Activated naive CD8-positive, alpha-beta T cell treated with anti-CD3 and anti-CD28 coated beads for 36 hours (primary cell): ENCODE measurements at regions not wholly inside any gene's neighbourhood (a gene's known extent, or its start where the extent isn't known, plus 50 kb on each side); places are given as distances from the start of the nearest gene placed in this dataset.

Source experiments
- DNase-seq: peaks from one replicate; pipeline ENCODE4 v3.0.0; 2021
- H3K27ac Mint-ChIP-seq: one replicate; pipeline ENCODE4 v1.8.0; 2022; ENCODE audit warnings: mild to moderate bottlenecking, moderate library complexity, mixed read lengths
- H3K27me3 Mint-ChIP-seq: one replicate; pipeline ENCODE4 v1.8.0; 2022; ENCODE audit warnings: mild to moderate bottlenecking, mixed read lengths
- H3K36me3 Mint-ChIP-seq: one replicate; pipeline ENCODE4 v1.8.0; 2021; ENCODE audit warnings: mild to moderate bottlenecking, mixed read lengths
- H3K4me1 Mint-ChIP-seq: one replicate; pipeline ENCODE4 v1.8.0; 2021; ENCODE audit warnings: mixed read lengths
- H3K4me3 Mint-ChIP-seq: one replicate; pipeline ENCODE4 v1.8.0; 2022; ENCODE audit warnings: mild to moderate bottlenecking, moderate library complexity, mixed read lengths
- H3K9me3 Mint-ChIP-seq: one replicate; pipeline ENCODE4 v1.8.0; 2022; ENCODE audit warnings: mixed read lengths

DNA sequence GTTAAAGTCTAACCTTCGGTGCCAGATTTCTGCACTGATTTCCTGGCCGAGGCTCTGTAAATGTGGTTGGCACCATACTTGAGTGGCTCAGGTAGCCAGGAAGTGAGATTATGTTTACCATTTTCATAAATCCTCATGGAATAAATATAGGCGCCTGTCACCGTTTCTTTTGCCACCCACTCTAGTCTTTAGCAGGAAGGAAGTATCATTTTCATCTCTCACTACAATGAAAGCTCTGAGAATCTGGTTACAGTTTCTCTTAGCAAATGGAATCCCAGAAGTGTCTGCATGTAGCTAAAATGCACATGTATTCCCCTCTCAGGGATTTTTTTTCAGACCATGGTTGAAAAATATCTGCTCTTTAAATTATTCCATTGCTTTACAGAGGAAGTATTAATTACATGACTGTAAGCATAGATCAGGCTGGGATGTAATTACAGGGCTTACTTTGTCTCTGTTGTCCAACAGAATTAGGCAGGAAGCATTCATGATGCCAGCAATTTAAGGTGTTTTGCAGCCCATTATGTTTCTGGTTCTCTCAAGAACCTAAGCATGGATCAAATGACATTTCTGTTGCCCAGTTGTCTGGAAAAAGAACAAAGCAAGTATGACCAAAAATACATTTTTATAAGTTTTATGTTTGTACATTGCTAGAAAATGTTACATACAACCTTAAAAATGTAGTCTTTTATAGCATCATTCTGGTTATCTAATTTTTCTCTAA, 221.7 kb upstream of the SPRY2 start:
- Mint-ChIP-seq H3K4me3 (no peak overlapping the region), H3K27me3 (no peaks in the 10 kb centered on the region), H3K36me3 (no peaks in the 10 kb centered on the region), H3K4me1 (peaks cover 6% of the 10 kb centered on the region), H3K9me3 (peaks cover 2% of the 10 kb centered on the region), H3K27ac (no peak overlapping the region)
- no peak for DNase-seq

DNA sequence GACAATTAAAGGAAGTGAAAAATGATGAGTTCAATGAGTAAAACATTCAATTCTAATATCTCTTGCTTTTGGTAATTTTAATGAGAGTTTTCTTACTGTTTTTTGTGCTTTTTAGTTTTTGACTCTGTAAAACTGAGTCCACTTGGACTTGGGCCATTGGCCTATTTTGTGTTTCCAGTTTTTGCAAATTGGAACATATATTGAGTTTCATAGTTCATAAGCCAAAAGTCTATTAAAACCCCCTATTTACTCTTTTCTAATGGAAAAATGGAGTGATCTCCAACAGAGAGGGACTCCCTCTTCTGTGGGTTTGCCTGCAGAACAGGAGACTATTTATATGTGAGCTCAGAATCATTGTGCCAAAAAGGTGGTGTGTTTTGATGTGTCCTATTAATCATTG, 219.7 kb upstream of the SPRY2 start:
- H3K4me3 Mint-ChIP-seq = no peak overlapping the region
- no peaks in the 10 kb centered on the region for H3K36me3 Mint-ChIP-seq
- H3K9me3 Mint-ChIP-seq = peaks cover 2% of the 10 kb centered on the region
- DNase-seq = no peak
- no peak overlapping the region for H3K27ac Mint-ChIP-seq
- H3K4me1 Mint-ChIP-seq = peaks cover 6% of the 10 kb centered on the region
- no peaks in the 10 kb centered on the region for H3K27me3 Mint-ChIP-seq

DNA sequence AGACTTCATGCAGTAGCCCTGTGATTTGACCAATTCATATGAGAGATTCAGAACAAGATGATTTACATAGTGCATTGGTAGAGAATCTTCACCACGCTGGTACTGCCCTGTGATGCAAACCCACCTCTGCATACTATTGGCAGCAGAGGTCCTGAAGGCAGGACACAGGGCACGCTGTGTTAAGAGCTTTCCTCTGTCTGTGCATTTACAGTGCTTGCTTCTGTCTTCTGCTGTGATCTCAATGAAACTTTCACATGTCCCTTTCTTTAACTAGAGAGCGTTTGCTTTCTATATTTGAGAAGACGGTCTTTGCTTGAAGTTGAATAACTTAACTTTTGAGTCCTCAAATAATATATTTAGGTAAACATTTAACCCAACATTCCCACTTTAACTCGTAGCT, 219.0 kb upstream of the SPRY2 start:
- H3K27ac Mint-ChIP-seq = no peak overlapping the region
- no peaks in the 10 kb centered on the region for H3K27me3 Mint-ChIP-seq
- no peaks in the 10 kb centered on the region for H3K36me3 Mint-ChIP-seq
- H3K4me3 Mint-ChIP-seq = no peak overlapping the region
- peaks cover 6% of the 10 kb centered on the region for H3K4me1 Mint-ChIP-seq
- H3K9me3 Mint-ChIP-seq = peaks cover 2% of the 10 kb centered on the region
- DNase-seq = no peak

DNA sequence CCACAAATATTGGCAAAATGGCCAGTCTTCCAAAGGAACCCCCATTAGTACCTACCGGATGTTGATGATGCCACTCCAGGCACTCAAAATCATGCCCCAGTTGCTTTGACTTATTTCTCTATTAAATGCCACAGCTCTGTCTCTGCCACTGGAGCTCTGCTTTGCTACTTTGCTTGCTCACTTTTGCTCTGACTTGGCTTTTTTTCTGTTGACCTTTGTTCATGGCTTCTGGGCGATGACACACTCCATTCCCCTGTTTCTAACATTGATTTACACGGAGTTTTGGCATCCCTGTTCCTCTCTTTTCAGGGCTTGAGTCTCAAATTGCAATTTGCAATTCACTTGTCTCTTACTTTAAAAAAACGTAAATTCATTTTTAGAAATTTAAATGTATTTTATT, 217.1 kb upstream of the SPRY2 start:
- Mint-ChIP-seq H3K4me1 (peaks cover 6% of the 10 kb centered on the region), H3K4me3 (no peak overlapping the region), H3K36me3 (no peaks in the 10 kb centered on the region), H3K27me3 (no peaks in the 10 kb centered on the region), H3K9me3 (peaks cover 2% of the 10 kb centered on the region), H3K27ac (no peak overlapping the region)
- no peak for DNase-seq

DNA sequence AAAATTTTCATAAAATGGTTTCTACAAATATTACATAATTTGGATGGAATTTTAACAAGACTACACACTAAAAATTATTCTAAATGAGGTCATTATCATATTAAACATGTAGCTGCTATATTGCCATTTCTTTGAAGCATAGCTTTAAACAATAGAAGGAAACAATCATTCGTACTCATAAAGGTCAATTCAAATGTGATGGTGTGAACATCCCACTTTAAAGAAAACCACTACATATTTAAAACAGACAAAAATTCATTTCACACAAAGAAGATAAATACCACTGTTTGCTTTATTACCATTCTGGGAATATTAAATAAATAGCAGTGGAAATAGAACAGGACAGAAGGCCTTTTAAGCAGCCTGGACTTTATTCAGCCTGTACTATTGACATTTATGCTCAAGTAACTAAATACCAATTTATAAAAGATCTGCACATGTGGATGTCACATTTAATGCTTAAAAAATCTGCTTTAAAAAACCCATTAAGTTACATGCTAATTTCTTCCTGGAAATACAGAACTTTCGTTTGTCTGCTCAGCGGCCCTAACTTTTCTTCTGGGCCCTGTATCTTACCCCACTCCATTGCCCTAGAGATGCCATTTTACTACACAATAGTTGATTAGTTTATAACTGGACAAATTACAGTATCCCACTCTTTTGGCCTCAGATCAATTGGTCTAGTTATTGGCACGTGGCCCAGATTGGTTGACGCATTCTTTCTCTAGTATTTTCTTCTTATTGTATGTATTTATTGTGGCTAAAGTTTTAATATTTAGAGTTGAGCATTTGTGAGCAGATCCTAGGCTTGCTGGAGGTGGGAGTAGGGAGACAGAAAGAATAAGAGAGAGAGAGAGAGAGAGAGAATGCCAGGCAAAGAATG, 215.1 kb upstream of the SPRY2 start:
- H3K36me3 Mint-ChIP-seq = no peaks in the 10 kb centered on the region
- peaks cover 2% of the 10 kb centered on the region for H3K4me1 Mint-ChIP-seq
- no peak overlapping the region for H3K27ac Mint-ChIP-seq
- peaks cover 2% of the 10 kb centered on the region for H3K9me3 Mint-ChIP-seq
- DNase-seq = no peak
- no peak overlapping the region for H3K4me3 Mint-ChIP-seq
- no peaks in the 10 kb centered on the region for H3K27me3 Mint-ChIP-seq

DNA sequence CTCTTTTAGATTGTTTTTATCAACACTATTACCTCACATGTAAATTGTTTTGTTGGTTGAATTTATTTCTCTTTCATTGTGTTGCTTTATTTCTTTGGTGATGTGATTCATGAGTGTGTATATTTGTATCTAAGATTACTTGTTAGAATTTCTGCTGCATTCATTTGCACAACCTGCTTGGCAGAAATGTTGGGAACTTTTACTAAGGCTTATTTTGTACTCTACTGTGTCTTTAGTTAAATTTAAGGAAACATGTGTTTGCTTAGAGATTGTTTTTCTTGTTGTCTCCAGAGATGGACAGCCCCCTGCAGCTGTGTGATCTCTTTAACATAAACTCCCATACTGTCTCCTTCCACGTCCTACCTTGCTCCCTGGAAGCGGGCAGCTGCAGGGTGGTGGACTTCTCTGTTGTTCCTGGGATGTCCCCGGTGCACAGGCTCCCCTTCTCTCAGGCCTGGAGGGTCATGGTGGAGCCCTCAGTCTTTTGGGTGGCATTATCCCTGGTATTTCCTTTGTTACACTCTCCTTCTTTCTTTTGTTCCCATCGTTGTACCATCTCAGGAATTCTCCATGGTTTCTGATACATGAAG, 212.0 kb upstream of the SPRY2 start:
- Mint-ChIP-seq H3K4me1 (peaks cover 2% of the 10 kb centered on the region), H3K9me3 (no peaks in the 10 kb centered on the region), H3K4me3 (no peak overlapping the region), H3K27ac (no peak overlapping the region), H3K27me3 (peaks cover 4% of the 10 kb centered on the region), H3K36me3 (no peaks in the 10 kb centered on the region)
- DNase-seq = no peak

DNA sequence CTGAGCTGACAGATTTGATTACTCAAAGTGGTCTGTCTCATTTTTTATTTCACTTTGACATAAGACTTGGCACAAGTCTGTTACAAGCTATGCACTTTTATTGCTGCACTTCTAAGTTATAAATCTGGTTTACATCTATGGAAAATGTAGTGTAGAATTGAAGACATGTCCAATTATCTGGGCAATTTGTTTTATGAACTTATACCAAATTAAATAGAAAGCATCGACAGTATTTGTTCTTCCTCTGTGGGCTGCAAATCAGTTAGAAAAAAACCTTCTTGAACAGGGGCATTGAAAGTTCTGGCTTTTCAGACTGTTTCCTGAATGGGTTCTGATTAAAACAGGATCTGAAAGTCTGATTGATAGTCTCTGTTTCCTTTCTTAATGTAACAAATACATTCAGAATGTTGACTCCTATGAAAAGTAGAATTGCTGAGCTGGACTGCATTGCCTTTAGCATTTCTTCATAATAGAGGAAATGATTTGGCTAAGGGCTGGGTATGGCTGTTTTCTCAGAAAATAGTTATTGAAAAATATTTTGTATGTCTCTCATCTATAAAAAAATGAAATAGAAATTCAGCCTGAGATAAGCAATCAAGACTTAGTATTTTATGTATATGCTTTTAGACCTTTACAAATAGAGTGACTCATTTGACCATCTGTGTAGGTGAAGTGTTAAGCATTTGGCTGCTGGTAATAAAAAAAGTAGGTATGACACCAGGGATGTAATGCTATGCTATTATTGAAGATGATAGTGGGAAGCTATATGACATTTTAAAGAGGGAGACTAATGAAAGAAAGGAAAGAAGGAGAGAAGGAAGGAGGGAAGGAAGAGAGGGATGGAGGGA, 210.9 kb upstream of the SPRY2 start:
- H3K27ac Mint-ChIP-seq = no peak overlapping the region
- peaks cover 2% of the 10 kb centered on the region for H3K4me1 Mint-ChIP-seq
- H3K36me3 Mint-ChIP-seq = no peaks in the 10 kb centered on the region
- no peak overlapping the region for H3K4me3 Mint-ChIP-seq
- DNase-seq = no peak
- no peaks in the 10 kb centered on the region for H3K9me3 Mint-ChIP-seq
- H3K27me3 Mint-ChIP-seq = peaks cover 4% of the 10 kb centered on the region

DNA sequence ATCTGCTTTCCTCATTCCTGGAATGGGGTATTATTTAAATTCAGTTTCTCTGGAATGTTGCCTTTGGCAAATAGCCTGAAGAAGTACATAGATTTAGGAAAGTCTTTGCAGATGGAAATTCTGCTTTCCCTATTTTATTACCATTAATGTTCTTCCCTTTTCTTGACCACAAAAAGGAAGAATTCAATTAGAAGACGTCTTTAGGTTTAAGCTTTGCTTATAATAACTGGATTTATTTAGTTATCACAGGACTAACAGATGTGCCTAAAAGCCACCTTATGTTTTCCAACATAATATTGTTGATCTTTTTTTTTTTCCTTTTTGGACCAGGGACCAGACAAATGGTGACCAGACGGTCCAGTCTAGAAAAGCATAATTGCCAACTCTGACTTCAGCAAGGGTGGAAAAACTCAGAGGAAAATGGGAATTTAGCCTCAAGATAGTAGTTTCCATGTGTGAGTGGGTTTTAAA, 210.1 kb upstream of the SPRY2 start:
- no peak for DNase-seq
- no peak overlapping the region for H3K4me3 Mint-ChIP-seq
- H3K36me3 Mint-ChIP-seq = no peaks in the 10 kb centered on the region

DNA sequence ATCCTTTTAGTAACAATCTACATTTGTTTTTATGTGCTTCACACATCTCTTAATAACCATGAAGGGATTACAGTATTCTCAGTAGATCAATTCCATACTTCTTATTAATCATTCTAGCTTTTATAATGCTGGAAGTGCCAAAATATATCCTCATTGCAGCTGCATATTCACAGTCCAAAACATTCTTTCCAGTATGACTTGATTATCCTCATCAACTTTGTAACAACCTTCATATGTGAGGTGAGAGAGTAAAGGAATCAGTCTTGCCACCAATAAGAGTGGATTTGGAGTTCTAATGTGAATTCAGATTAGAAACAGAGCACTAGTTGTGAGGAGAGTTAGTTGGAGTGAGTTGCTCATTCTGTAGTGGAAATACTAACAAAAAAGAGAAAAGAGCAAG, 208.0 kb upstream of the SPRY2 start:
- Mint-ChIP-seq H3K36me3 (no peaks in the 10 kb centered on the region), H3K4me1 (peaks cover 2% of the 10 kb centered on the region), H3K9me3 (no peaks in the 10 kb centered on the region), H3K27me3 (peaks cover 4% of the 10 kb centered on the region), H3K4me3 (no peak overlapping the region), H3K27ac (no peak overlapping the region)
- no peak for DNase-seq

More for the DNA sequence above, 210.1 kb upstream of the SPRY2 start:
- no peak overlapping the region for H3K27ac Mint-ChIP-seq
- H3K9me3 Mint-ChIP-seq = no peaks in the 10 kb centered on the region
- H3K27me3 Mint-ChIP-seq = peaks cover 4% of the 10 kb centered on the region
- H3K4me1 Mint-ChIP-seq = peaks cover 2% of the 10 kb centered on the region

DNA sequence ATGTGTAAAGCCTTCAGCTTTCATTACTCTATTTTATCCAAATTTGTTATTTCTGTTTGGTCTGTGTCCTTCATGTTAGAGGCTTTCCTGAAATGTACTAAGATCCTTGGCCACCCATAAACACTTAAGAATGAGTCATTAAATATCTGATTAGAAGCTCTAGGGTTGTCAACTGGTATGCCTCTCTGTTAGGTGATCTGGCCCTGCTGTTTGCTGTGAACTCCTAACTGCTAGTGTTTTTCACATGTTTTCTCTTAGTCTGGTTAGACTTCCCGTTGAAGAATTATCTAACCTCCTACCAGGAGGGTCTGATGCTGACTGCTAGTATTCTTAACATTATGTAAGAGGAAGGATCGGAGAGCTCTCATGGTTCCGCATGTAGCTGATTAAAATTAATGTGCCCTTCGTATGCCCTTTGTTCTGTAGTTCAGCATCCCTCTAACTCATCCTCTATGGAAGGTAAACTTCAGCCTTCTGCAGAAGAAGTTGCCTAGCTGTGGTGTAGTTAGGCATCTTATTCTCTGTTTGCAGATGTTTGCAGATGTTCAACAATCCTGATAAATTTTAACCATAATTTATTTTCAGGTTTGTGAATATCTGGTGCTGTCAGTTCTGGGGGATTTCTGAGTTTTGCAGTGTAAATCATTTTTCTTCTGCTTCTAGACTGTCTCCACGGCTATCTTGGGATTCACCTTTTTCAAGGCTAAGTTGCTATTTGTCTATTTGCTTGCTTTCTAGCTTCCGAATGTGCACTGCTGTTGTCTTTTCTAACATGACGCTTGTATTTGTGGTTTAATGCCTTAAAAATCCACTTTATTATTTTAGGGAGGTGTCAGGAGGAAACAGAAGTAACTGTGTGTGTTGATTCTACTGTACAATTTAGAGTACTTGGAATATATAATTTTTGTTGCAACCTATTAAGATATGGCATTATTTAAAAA, 207.2 kb upstream of the SPRY2 start:
- H3K9me3 Mint-ChIP-seq = no peaks in the 10 kb centered on the region
- H3K27ac Mint-ChIP-seq = no peak overlapping the region
- H3K4me3 Mint-ChIP-seq = no peak overlapping the region
- DNase-seq = no peak
- H3K27me3 Mint-ChIP-seq = peaks cover 4% of the 10 kb centered on the region
- no peaks in the 10 kb centered on the region for H3K36me3 Mint-ChIP-seq
- H3K4me1 Mint-ChIP-seq = peaks cover 2% of the 10 kb centered on the region

DNA sequence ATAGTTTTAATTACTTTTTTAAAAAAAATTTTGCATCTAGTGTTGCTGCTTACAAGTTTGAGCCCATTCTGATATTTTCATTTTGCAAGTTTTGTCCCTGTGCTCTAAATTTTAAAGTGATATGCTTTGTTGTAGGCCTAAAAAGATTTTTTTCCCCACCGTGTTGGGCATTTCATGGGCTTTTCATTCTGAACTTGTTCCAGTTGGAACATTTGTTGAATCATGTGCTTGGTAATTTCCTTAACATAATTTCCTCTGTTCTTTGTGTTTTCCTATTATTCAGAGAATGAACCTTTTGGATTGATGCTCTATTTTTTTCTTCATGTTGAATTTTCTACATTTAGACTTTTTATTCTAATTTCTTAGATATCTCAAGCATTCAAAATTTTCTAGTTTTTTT, 206.4 kb upstream of the SPRY2 start:
- DNase-seq = no peak
- H3K27me3 Mint-ChIP-seq = peaks cover 4% of the 10 kb centered on the region
- H3K36me3 Mint-ChIP-seq = no peaks in the 10 kb centered on the region
- H3K4me3 Mint-ChIP-seq = no peak overlapping the region
- H3K27ac Mint-ChIP-seq = no peak overlapping the region
- no peaks in the 10 kb centered on the region for H3K9me3 Mint-ChIP-seq
- H3K4me1 Mint-ChIP-seq = peaks cover 2% of the 10 kb centered on the region

DNA sequence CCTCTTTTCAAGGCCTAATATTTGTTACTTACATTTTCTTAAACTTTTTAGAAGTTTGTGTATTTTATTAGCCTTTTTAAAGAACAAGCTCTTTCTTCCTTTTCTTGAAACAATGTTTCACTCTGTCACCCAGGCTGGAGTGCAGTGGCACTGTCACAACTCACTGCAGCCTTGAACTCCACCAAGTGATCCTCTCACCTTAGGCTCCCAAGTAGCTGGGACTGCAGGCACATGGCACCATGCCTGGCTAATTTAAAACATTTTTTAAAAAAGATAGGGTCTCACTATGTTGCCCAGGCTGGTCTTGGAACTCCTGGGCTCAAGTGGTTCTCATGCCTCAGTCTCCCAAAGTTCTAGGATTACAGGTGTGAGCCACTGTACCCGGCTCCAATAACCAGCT, 192.2 kb upstream of the SPRY2 start:
- Mint-ChIP-seq H3K36me3 (no peaks in the 10 kb centered on the region), H3K27me3 (no peaks in the 10 kb centered on the region), H3K27ac (no peak overlapping the region), H3K9me3 (peaks cover 8% of the 10 kb centered on the region), H3K4me3 (no peak overlapping the region), H3K4me1 (no peaks in the 10 kb centered on the region)
- no peak for DNase-seq

DNA sequence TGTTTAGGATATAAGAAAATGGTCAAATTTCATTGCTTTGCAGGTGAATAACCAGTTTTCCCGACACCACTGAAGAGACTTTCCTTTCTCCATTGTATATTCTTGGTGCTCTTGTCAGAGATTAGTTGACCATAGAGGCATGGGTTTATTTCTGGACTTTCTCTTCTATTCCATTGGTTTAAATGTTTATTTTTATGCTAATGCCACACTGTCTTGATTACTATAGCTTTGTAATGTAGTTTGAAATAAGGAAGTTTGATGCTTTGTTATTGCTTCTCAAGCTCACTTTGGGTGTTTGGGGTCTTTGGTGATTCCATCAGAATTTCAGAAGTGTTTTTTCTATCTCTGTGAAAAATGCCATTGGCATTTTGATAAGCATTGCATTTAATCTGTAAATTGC, 190.0 kb upstream of the SPRY2 start:
- Mint-ChIP-seq H3K27me3 (no peaks in the 10 kb centered on the region), H3K4me3 (no peak overlapping the region), H3K36me3 (no peaks in the 10 kb centered on the region), H3K27ac (no peak overlapping the region), H3K9me3 (peaks cover 10% of the 10 kb centered on the region), H3K4me1 (no peaks in the 10 kb centered on the region)
- no peak for DNase-seq

DNA sequence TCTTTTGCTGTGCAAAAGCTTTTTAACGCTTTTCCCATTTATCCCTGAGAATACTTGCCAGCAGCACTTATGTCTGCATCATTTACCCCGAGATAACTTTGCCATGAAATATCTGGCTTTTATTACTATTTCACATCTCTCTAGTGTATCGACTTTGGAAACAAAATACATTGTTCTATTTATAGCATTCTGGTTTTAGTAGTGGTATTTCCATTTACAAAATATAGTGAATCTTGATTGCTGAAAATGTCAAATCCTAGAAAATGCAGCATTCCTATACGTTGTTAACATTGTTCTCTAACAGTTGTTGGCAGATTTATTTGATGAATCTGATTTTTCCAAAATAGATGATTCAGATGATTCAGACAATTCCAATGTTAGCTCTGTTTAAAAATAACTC, 189.3 kb upstream of the SPRY2 start:
- Mint-ChIP-seq H3K27me3 (no peaks in the 10 kb centered on the region), H3K4me1 (no peaks in the 10 kb centered on the region), H3K9me3 (peaks cover 10% of the 10 kb centered on the region), H3K4me3 (no peak overlapping the region), H3K27ac (no peak overlapping the region), H3K36me3 (no peaks in the 10 kb centered on the region)
- no peak for DNase-seq
